GM12874 (cell line): ENCODE measurements at regions not wholly inside any gene's neighbourhood (a gene's known extent, or its start where the extent isn't known, plus 50 kb on each side); places are given as distances from the start of the nearest gene placed in this dataset.

ENCODE experiments used
- TF ChIP-seq, protein P1 (sequence below): IDR thresholded peaks from 2 replicates; pipeline ENCODE4 v1.5.1; 2011; ENCODE audit warnings: low read depth, mild to moderate bottlenecking, control low read depth, low read length, moderate library complexity; ENCODE audit not compliant: insufficient read depth

DNA sequence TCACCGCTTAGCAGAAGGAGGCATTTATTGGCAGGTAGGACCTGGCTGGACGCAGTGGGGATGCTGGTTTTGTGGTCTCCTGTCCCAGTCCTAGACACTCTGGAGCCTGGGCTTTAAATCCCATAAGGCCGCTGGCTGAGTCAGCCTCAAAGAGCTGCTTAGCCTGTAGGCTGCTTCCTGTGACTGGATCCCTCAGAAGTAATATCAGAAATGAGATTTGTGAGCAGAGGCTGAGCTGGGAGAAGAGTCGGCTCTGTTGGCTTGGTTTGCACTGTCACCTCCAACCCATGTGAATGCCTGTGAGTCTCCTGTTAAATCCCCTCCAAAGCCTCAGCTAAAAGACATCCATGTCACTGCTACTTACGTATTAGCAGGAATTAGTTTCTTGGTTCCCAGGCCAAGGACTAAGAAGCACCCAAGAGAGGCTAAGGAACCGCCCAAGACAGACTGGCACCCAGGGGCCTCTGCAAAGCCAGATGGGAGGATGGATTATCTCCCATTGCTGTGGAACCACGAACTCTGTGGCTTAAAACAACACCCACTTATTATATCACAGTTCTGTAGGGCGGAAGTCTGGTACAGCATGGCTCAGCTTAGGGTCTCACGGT is 289.4 kb downstream of the CDC5L start:
- TF ChIP-seq, protein P1, sequence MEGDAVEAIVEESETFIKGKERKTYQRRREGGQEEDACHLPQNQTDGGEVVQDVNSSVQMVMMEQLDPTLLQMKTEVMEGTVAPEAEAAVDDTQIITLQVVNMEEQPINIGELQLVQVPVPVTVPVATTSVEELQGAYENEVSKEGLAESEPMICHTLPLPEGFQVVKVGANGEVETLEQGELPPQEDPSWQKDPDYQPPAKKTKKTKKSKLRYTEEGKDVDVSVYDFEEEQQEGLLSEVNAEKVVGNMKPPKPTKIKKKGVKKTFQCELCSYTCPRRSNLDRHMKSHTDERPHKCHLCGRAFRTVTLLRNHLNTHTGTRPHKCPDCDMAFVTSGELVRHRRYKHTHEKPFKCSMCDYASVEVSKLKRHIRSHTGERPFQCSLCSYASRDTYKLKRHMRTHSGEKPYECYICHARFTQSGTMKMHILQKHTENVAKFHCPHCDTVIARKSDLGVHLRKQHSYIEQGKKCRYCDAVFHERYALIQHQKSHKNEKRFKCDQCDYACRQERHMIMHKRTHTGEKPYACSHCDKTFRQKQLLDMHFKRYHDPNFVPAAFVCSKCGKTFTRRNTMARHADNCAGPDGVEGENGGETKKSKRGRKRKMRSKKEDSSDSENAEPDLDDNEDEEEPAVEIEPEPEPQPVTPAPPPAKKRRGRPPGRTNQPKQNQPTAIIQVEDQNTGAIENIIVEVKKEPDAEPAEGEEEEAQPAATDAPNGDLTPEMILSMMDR = no peak

DNA sequence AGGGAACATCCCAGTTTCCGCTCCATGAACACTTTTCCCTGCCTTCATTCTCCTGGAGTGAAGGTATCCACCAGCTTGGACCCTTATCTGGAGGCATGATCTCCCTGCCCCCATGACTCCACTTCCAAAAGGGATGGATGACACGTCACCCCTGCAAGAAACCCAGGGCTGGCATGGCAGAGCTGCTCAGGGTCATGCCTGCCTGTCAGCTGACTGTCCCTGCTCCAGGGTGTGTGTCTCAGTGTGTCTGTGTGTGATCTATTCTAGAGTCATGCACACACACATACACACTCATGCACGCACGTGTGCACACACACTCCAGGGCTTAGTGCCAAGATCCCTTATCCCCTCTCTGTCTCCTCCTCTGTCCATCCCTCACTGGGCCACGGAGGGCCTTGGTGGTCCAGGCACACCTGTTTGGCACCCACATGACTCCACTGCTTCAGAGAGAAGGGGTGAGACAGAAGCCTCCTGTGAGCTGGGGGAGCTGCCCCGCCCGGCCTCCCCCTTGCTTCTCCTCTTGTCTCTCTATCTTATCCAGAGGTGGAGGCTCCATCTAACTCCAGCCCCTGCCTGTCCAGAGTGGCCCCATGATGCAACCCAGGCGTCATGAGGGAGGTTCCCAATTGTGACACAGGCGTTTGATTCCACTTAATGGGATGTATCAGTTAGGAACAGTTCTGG is 290.9 kb downstream of the CDC5L start:
- TF ChIP-seq, protein P1 = no peak

DNA sequence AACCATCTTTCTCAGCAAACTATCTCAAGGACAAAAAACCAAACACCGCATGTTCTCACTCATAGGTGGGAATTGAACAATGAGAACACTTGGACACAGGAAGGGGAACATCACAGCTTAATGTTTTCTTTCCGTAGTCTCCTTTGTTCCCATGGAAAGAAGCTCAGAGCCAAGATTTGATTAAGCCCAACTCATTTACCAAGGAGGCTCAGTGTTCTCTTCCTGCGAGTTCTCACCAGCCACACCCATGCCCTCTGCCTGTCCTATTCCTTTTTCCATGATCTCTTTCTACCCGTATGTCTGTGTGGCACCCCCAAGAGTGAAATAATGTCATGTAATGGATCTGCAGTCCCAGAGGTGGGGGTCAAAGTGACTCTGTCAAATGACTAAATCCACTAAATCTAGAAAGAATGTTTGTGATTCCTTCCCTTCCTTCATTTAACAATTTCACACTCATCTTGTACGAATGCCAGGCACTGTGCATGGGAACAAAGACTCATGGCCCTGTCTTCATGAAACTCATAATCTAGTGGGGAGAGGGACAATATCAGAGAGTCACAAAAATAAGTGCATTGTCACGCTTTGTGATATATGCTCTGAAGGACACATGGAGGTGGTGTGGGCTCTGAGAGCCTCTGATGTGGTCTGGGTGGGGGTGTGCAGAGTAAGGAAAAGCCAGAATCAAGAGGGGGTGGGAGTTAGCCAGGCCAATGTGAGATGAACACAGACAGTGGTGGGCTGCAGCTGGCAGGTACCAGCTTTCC is 292.1 kb downstream of the CDC5L start:
- TF ChIP-seq, protein P1 = no peak

DNA sequence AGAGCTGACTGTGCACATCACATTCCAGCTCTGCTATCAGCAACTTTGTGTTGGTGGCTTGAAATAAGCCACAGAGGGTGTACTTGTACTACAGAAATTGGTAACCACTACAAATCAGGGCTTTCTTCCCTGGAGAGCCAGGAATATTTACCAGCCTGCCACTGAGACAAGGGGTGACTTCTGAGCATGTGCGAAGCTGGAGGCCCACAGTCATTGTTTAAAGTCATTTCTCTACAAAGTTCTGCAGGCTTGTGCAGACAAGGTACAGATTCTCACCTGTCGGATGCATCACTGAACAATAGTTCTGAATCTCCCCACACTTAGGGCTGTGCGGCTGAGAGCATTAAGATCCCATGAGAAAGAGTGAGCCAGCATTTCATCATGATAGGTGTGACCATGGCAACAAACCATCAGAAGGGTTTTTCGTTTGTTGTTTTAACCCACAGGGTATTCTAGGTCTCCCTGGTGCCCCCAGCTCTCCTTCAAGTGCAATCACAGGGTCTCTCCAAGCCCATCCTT is 292.8 kb downstream of the CDC5L start:
- TF ChIP-seq, protein P1 = no peak

DNA sequence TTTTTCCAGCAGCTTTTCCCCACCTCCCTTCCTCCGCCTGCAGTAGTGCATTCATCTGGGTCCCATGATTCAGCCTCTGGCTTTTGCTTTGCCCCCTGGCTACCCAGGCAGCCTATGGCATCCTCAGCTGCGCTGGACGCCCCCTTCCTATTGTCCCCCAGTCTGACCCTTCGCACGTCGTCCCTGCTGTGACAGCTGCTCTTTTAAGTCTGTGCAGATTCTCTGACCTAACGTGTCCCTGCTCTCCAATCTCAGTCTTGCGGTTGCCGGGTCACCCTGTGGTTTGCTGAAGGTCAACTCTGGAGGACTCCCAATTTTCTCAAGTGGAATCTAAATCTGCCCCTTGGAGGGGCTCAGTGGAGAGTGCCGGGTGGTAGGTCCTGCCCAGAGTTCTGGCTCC is 294.3 kb downstream of the CDC5L start:
- TF ChIP-seq, protein P1 = no peak

DNA sequence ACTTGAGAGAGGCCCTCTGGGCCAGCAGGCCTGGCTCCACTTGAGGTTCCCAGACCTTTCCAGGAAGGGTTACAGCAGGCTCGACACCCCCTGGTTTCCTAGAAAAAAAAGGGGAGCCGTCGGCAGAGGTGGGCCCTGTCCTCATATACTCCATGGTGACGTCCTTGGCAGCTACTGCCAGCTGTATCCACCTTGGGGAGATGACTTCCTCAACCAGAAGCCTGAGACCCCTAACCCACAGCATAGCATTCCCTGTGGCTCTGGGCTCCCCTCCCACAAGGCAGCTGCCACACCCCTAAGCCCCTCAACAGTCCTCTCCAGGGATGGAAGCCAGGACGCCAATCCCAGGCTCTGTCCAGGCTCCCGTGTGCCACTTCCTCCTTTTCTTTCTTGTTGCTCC is 294.8 kb downstream of the CDC5L start:
- TF ChIP-seq, protein P1 = no peak

DNA sequence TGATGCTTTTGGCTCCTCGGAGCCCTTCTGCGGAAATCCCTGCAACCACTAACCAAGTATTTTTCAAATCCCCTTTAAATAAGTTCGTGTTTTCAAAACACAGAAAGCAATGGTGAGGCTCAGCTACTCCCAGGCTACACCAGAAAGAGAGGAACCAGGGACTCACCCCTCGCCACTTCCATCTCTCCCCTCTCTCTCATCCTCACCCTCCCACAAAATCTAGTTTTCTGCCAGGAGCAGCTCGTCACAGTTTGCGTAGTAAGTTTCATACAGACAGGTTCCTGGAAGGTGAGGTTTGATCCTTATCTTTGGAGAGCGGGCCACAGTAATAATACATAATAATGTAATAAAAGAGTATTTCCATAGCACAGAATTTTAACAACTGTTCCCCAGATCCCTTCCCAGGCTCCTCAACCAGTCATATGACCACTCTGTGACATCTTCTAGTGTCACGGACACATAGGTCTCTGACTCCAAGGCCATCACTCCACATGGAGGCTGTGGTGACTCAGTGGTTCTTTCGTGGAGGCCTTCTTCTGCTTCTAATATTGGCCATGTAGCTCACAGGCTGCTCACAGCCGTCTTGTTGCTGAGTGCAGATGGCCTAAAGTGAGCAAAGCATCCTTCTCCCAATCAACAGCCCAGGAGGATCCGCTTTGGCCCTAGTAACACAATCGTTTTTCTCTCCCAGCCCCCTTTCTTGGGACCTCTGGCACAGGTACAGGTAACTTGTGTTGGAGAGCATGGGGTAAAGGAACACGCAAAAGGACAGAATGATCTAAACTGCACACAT is 295.7 kb downstream of the CDC5L start:
- TF ChIP-seq, protein P1 = no peak
